ENCODE measurements at regions not wholly inside any gene's neighbourhood (a gene's known extent, or its start where the extent isn't known, plus 50 kb on each side); places are given as distances from the start of the nearest gene placed in this dataset.

GRCh38 chr1:203937678-203938330, 76.4 kb downstream of the SNRPE start:
- no peak for TF ChIP-seq POLR2A (IDR thresholded peaks at IDR 0.05)
- TF ChIP-seq, protein P1, sequence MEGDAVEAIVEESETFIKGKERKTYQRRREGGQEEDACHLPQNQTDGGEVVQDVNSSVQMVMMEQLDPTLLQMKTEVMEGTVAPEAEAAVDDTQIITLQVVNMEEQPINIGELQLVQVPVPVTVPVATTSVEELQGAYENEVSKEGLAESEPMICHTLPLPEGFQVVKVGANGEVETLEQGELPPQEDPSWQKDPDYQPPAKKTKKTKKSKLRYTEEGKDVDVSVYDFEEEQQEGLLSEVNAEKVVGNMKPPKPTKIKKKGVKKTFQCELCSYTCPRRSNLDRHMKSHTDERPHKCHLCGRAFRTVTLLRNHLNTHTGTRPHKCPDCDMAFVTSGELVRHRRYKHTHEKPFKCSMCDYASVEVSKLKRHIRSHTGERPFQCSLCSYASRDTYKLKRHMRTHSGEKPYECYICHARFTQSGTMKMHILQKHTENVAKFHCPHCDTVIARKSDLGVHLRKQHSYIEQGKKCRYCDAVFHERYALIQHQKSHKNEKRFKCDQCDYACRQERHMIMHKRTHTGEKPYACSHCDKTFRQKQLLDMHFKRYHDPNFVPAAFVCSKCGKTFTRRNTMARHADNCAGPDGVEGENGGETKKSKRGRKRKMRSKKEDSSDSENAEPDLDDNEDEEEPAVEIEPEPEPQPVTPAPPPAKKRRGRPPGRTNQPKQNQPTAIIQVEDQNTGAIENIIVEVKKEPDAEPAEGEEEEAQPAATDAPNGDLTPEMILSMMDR (IDR thresholded peaks at IDR 0.05) = no peak

All from gastroesophageal sphincter (tissue), 3 donors.